Stimulated activated CD4-positive, alpha-beta T cell treated with anti-CD3 and anti-CD28 coated beads, Interleukin-4, amount 100 ng/mL, for 1 hour (primary cell): ENCODE measurements at regions not wholly inside any gene's neighbourhood (a gene's known extent, or its start where the extent isn't known, plus 50 kb on each side); places are given as distances from the start of the nearest gene placed in this dataset.

Experiments
- DNase-seq: peaks from one replicate; pipeline ENCODE4 v3.0.0-alpha.2; 2020

DNA sequence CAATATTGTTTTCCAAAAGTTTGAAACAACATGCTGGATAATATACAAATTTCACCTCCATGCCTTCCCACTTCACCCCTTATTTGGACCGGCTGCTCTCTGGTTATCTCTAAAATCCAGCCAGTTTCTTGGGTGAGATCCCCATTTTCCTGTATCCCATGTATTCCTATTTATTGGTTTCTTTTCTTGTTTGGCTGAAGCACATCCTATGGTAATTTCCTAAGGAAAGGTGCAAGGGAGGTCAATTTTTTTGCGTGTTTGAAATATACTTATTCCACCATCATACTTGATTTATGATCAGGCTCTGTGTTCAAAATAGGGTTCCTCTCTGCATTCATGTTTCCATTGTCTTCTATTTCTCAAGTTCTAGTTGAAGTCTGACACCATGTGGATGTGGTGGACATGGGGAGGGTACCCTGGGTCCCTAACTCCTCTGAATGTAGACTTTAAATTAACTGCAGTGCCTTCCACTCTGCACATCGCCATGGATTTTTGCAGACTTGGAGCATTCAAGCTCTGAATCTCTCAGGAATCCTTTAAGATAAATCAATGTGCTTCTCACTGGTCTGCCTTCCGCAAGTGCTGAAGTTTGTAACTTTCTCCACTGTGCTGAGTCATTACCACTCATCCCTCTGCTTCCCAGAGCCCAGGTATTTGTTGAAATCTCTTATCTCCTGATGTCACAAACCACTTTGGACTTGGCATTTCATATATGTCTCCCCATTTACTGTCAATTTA is 52.1 kb upstream of the TLE3 start:
- DNase-seq, result no peak

DNA sequence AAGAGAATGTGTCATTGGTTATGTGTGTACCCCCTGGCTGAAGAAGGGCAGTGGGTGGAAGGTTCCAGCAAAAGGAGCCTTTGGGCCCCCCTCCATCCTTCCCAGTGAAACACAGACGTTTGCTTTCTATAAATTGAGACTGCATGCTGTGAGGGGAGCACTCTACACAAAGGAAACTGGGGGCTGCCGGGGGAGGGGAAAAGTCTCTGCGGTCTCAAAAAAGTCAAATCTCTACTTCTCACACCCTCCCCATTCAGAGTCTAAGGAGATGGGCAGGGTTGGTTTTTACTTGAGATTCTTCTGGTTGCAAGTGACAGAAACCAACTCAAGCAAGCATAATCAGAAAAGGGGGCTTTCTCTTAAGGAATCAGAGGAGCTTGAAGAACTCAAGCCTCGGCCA is 50.1 kb upstream of the TLE3 start:
- DNase-seq, result no peak
